Activated CD4-positive, alpha-beta memory T cell treated with anti-CD3 and anti-CD28 coated beads, Interleukin-2, amount 10 ng/mL, durations not matched to agents 7 days and 5 days (primary cell): ENCODE measurements at regions not wholly inside any gene's neighbourhood (a gene's known extent, or its start where the extent isn't known, plus 50 kb on each side); places are given as distances from the start of the nearest gene placed in this dataset.

Experiments
- CTCF ChIA-PET: fragments of 350-600 bp; sonication (Branson Sonifier 250); formaldehyde crosslinking; loops from one replicate; lab custom pipeline; 2021; ENCODE audit warnings: antibody characterized with exemption, inconsistent platforms; lab: Charles Lee
- POLR2A ChIA-PET: fragments of 350-600 bp; sonication (Branson Sonifier 250); formaldehyde crosslinking; loops from one replicate; lab custom pipeline; 2021; ENCODE audit warnings: antibody characterized with exemption; lab: Charles Lee
- DNase-seq: peaks from one replicate; pipeline ENCODE4 v3.0.0-alpha.2; 2020
- H3K27ac Mint-ChIP-seq: one replicate; pipeline ENCODE4 v1.8.0; 2021; ENCODE audit warnings: mild to moderate bottlenecking, mixed read lengths
- H3K27me3 Mint-ChIP-seq: one replicate; pipeline ENCODE4 v1.8.0; 2021; ENCODE audit warnings: mixed read lengths
- H3K36me3 Mint-ChIP-seq: one replicate; pipeline ENCODE4 v1.8.0; 2021; ENCODE audit warnings: low read depth, mixed read lengths
- H3K4me1 Mint-ChIP-seq: one replicate; pipeline ENCODE4 v1.8.0; 2021; ENCODE audit warnings: mixed read lengths
- H3K4me3 Mint-ChIP-seq: one replicate; pipeline ENCODE4 v1.8.0; 2021; ENCODE audit warnings: mild to moderate bottlenecking, mixed read lengths
- H3K9me3 Mint-ChIP-seq: one replicate; pipeline ENCODE4 v1.8.0; 2021; ENCODE audit warnings: mixed read lengths

GRCh38 chr16:55203570-55203969 lies 120.4 kb upstream of the IRX6 start:
- H3K9me3 Mint-ChIP-seq, result no peaks in the 10 kb centered on the region
- POLR2A ChIA-PET, result no interaction called here
- H3K4me1 Mint-ChIP-seq, result no peaks in the 10 kb centered on the region
- DNase-seq, result no peak
- CTCF ChIA-PET, result no interaction called here
- H3K27me3 Mint-ChIP-seq, result no peaks in the 10 kb centered on the region
- no peaks in the 10 kb centered on the region for H3K36me3 Mint-ChIP-seq
- H3K27ac Mint-ChIP-seq, result no peak overlapping the region
- no peak overlapping the region for H3K4me3 Mint-ChIP-seq

- Mint-ChIP-seq H3K4me3 (no peak overlapping the region), H3K27me3 (no peaks in the 10 kb centered on the region), H3K4me1 (no peaks in the 10 kb centered on the region), H3K27ac (no peak overlapping the region), H3K36me3 (no peaks in the 10 kb centered on the region), H3K9me3 (no peaks in the 10 kb centered on the region)
- no peak for DNase-seq
- POLR2A ChIA-PET, result no interaction called here
- CTCF ChIA-PET, result no interaction called here
Observed at GRCh38 chr16:55204069-55204468, 119.9 kb upstream of the IRX6 start.

- CTCF ChIA-PET, result no interaction called here
- no peaks in the 10 kb centered on the region for H3K9me3 Mint-ChIP-seq
Observed at GRCh38 chr16:55204923-55205322, 119.1 kb upstream of the IRX6 start.

DNA sequence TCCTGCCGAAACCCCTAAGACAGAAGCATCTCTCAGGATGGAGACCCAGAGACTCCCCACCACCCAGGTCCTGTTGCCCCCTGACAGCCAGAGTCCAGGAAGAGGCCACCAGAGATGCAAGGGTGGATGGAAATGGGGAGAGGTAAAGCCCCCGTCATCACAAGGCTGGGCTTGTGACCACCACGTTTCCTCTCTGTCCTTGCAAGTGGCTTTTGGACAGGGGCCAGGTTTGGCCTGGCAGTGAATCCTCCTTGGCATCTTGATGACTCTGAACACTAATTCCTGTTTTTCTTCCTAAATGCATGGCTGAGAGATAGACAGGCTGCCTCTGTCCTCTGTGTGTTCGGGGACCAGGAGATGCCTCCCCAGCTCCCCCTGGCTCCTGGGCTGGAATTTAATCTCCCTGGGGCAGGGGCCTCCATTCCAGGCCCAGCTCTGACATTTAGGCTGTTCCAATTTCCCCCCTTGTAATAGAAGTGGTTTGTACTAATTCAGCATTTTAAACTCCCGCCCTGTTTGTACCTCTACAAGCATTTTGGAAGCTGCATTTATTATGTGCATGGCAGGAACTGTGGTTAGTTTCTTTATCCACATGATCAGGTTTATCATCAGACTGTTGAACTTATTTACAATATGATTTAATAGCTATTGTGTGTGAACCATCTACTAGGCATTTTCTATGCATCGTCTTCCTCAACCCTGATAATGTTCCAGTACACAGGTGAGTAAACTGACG lies 116.1 kb upstream of the IRX6 start:
- Mint-ChIP-seq H3K27me3 (no peaks in the 10 kb centered on the region), H3K36me3 (no peaks in the 10 kb centered on the region), H3K9me3 (no peaks in the 10 kb centered on the region), H3K27ac (no peak overlapping the region), H3K4me3 (no peak overlapping the region), H3K4me1 (no peaks in the 10 kb centered on the region)
- DNase-seq, result no peak
- POLR2A ChIA-PET, result no interaction called here
- CTCF ChIA-PET, result no interaction called here

More at GRCh38 chr16:55204923-55205322, 119.1 kb upstream of the IRX6 start:
- no peaks in the 10 kb centered on the region for H3K36me3 Mint-ChIP-seq
- no peaks in the 10 kb centered on the region for H3K27me3 Mint-ChIP-seq
- no peak overlapping the region for H3K27ac Mint-ChIP-seq
- DNase-seq, result no peak
- no peak overlapping the region for H3K4me3 Mint-ChIP-seq
- no peaks in the 10 kb centered on the region for H3K4me1 Mint-ChIP-seq
- POLR2A ChIA-PET, result no interaction called here

DNA sequence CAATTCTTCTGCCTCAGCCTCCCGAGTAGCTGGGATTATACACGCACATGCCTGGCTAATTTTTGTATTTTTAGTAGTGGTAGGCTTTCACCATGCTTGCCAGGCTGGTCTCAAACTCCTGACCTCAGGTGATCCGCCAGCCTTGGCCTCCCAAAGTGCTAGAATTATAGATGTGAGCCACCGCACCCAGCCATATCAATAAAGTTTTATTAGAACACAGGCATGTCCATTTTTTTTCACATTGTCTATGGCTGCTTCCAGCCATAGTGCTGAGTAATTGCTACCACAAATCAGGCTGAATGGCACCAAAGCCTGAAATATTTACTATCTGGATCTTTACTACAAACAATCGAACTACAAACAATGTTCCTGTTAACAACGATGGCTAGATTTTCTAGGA lies 114.4 kb upstream of the IRX6 start:
- H3K9me3 Mint-ChIP-seq, result no peaks in the 10 kb centered on the region
- no peaks in the 10 kb centered on the region for H3K36me3 Mint-ChIP-seq
- H3K27me3 Mint-ChIP-seq, result no peaks in the 10 kb centered on the region
- no peak for DNase-seq
- CTCF ChIA-PET, result no interaction called here
- no peaks in the 10 kb centered on the region for H3K4me1 Mint-ChIP-seq
- H3K27ac Mint-ChIP-seq, result no peak overlapping the region
- no peak overlapping the region for H3K4me3 Mint-ChIP-seq
- POLR2A ChIA-PET, result no interaction called here

GRCh38 chr16:55212791-55213190 lies 111.2 kb upstream of the IRX6 start:
- CTCF ChIA-PET, result no interaction called here

GRCh38 chr16:55214412-55214811 lies 109.6 kb upstream of the IRX6 start:
- ChIA-PET CTCF (interaction anchor here (0.6 kb wide), 1 partner anchor 103 kb away, joined by 3 read pairs; no protein-coding TSS in a partner anchor), POLR2A (no interaction called here)
- H3K27me3 Mint-ChIP-seq, result no peaks in the 10 kb centered on the region
- no peaks in the 10 kb centered on the region for H3K36me3 Mint-ChIP-seq
- no peaks in the 10 kb centered on the region for H3K4me1 Mint-ChIP-seq
- H3K27ac Mint-ChIP-seq, result no peak overlapping the region
- H3K9me3 Mint-ChIP-seq, result no peaks in the 10 kb centered on the region
- DNase-seq, result no peak
- H3K4me3 Mint-ChIP-seq, result no peak overlapping the region

More at GRCh38 chr16:55212791-55213190, 111.2 kb upstream of the IRX6 start:
- no peak overlapping the region for H3K27ac Mint-ChIP-seq
- H3K4me1 Mint-ChIP-seq, result no peaks in the 10 kb centered on the region
- no peaks in the 10 kb centered on the region for H3K36me3 Mint-ChIP-seq
- no peak overlapping the region for H3K4me3 Mint-ChIP-seq
- POLR2A ChIA-PET, result no interaction called here
- DNase-seq, result no peak
- no peaks in the 10 kb centered on the region for H3K9me3 Mint-ChIP-seq
- no peaks in the 10 kb centered on the region for H3K27me3 Mint-ChIP-seq

DNA sequence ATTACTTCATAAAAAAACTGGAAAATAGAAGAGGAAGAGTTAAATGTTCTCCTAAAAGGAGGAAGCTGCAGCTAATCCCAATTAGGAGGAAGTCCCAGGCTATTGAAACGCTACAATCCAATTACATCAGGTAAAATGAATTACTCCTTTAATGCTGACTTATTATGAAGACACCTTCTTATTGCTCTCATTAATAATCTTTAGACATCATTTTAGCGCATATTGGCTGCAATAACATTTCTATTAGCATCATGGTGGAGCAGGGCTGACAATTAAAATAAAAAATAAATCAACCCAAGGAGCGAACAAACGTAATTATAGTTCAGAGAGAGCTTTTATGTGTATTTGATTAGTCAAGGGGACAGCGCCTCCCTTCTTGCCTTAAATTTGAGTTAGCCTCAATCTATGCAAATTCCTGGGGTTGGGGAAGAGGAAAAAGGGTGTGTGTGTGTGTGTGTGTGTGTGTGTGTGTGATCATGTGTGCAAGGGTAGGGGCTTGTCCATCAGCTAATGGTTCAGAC lies 109.0 kb upstream of the IRX6 start:
- Mint-ChIP-seq H3K36me3 (no peaks in the 10 kb centered on the region), H3K4me3 (no peak overlapping the region), H3K9me3 (no peaks in the 10 kb centered on the region), H3K27ac (no peak overlapping the region), H3K4me1 (no peaks in the 10 kb centered on the region), H3K27me3 (no peaks in the 10 kb centered on the region)
- POLR2A ChIA-PET, result no interaction called here
- DNase-seq, result no peak
- CTCF ChIA-PET, result no interaction called here

GRCh38 chr16:55217392-55217791 lies 106.6 kb upstream of the IRX6 start:
- H3K36me3 Mint-ChIP-seq, result no peaks in the 10 kb centered on the region
- no peak for DNase-seq
- H3K9me3 Mint-ChIP-seq, result no peaks in the 10 kb centered on the region
- POLR2A ChIA-PET, result no interaction called here
- no peak overlapping the region for H3K4me3 Mint-ChIP-seq
- CTCF ChIA-PET, result no interaction called here
- no peaks in the 10 kb centered on the region for H3K4me1 Mint-ChIP-seq
- H3K27ac Mint-ChIP-seq, result no peak overlapping the region
- H3K27me3 Mint-ChIP-seq, result no peaks in the 10 kb centered on the region

DNA sequence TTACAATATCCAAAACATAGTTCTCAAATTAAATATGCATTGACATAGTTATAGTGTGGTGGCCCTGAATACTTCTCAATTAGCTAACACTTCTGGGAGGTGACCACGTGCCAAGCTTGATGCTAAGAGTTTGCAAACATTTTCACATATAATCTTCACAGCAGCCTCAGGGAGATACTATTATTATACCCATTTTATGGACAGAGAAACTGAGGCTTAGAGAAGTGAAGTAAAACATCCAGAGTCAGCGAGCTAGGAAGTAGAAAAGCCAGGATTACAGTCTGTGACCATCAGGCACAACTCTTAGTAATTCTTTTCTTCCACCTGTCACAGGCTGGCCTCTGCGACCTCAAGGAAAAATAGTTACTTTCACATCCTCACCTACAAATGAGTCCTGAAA lies 102.2 kb upstream of the IRX6 start:
- H3K4me3 Mint-ChIP-seq, result no peak overlapping the region
- peaks cover 11% of the 10 kb centered on the region for H3K9me3 Mint-ChIP-seq
- H3K27ac Mint-ChIP-seq, result no peak overlapping the region
- no peaks in the 10 kb centered on the region for H3K4me1 Mint-ChIP-seq
- DNase-seq, result no peak
- no peaks in the 10 kb centered on the region for H3K36me3 Mint-ChIP-seq
- POLR2A ChIA-PET, result no interaction called here
- CTCF ChIA-PET, result no interaction called here
- no peaks in the 10 kb centered on the region for H3K27me3 Mint-ChIP-seq

DNA sequence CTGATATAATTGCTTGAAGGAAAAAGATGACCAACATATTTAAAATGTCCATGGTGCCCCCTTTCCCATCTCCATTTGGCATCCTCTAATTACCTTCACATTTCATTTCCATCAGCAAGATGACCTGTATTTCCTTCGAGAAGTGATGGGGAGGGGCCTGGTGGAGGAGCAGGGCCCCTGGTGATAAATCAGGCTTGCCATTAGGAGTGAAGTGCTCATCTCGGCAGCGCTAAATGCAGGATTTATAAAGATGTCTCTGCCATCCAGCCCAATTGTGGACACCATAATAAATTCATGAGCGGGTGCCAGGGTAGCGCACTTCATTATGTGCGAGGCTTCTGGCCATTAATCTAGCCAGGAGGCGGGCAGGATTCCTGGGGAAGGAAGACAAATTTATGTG lies 101.5 kb upstream of the IRX6 start:
- POLR2A ChIA-PET, result no interaction called here
- no peak overlapping the region for H3K27ac Mint-ChIP-seq
- no peak overlapping the region for H3K4me3 Mint-ChIP-seq
- DNase-seq, result no peak
- no peaks in the 10 kb centered on the region for H3K36me3 Mint-ChIP-seq
- CTCF ChIA-PET, result no interaction called here
- peaks cover 11% of the 10 kb centered on the region for H3K9me3 Mint-ChIP-seq
- no peaks in the 10 kb centered on the region for H3K27me3 Mint-ChIP-seq
- no peaks in the 10 kb centered on the region for H3K4me1 Mint-ChIP-seq

- CTCF ChIA-PET, result no interaction called here
- POLR2A ChIA-PET, result no interaction called here
- Mint-ChIP-seq H3K4me1 (no peaks in the 10 kb centered on the region), H3K36me3 (no peaks in the 10 kb centered on the region), H3K27me3 (peaks cover 3% of the 10 kb centered on the region), H3K9me3 (peaks cover 11% of the 10 kb centered on the region), H3K27ac (no peak overlapping the region), H3K4me3 (no peak overlapping the region)
- DNase-seq, result no peak
Observed at GRCh38 chr16:55225972-55226542, 97.9 kb upstream of the IRX6 start.

- H3K4me3 Mint-ChIP-seq, result no peak overlapping the region
- POLR2A ChIA-PET, result no interaction called here
- no peaks in the 10 kb centered on the region for H3K4me1 Mint-ChIP-seq
- H3K36me3 Mint-ChIP-seq, result no peaks in the 10 kb centered on the region
- no peak for DNase-seq
- CTCF ChIA-PET, result no interaction called here
- H3K9me3 Mint-ChIP-seq, result no peaks in the 10 kb centered on the region
- peaks cover 5% of the 10 kb centered on the region for H3K27me3 Mint-ChIP-seq
- no peak overlapping the region for H3K27ac Mint-ChIP-seq
Observed at GRCh38 chr16:55232822-55233221, 91.2 kb upstream of the IRX6 start.

GRCh38 chr16:55233464-55233863 lies 90.5 kb upstream of the IRX6 start:
- ChIA-PET CTCF (no interaction called here), POLR2A (no interaction called here)
- no peak for DNase-seq
- Mint-ChIP-seq H3K4me3 (no peak overlapping the region), H3K36me3 (no peaks in the 10 kb centered on the region), H3K27ac (no peak overlapping the region), H3K4me1 (no peaks in the 10 kb centered on the region), H3K9me3 (no peaks in the 10 kb centered on the region), H3K27me3 (peaks cover 5% of the 10 kb centered on the region)
